ENCODE measurements at regions not wholly inside any gene's neighbourhood (a gene's known extent, or its start where the extent isn't known, plus 50 kb on each side); places are given as distances from the start of the nearest gene placed in this dataset.

- TF ChIP-seq ZNF532 (CRISPR knock-in tag; IDR thresholded peaks at IDR 0.05; ENCODE audit: borderline replicate concordance) (no peak), HMGA2 (CRISPR knock-in tag; IDR thresholded peaks at IDR 0.05) (no peak)
These were observed 230.7 kb upstream of the EPHA3 start (continued) for GRCh38 chr3:88876724-88877123.

DNA sequence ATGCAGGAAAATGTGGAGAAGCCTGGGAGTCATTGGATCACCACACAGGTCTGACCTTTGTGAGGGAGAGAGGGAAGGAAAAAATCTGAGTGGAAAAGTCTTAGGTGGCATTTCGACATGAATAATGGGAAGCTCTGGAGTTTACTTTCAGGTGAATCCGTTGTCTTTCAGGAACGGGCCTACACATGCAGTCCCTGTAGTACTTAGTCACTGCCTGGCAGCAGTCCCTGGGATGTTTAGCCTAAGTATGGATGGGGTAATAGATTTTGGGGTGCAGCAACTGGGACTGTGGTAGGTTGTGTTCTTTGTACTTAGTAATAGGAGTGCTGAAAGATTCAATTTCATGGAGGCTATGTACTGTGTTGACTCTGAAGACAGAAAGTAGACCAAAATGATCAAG is 227.5 kb upstream of the EPHA3 start:
- CTCF ChIA-PET = no interaction called here
- TF ChIP-seq GTF2I (CRISPR knock-in tag; conservative IDR thresholded peaks at IDR 0.05) (no peak), FOXK1 (CRISPR knock-in tag; IDR thresholded peaks at IDR 0.05) (no peak), TEAD1 (CRISPR knock-in tag; IDR thresholded peaks at IDR 0.05) (no peak), NFATC4 (CRISPR knock-in tag; IDR thresholded peaks at IDR 0.05) (no peak), AFF4 (CRISPR knock-in tag; IDR thresholded peaks at IDR 0.05; ENCODE audit: borderline replicate concordance) (no peak), JUN (CRISPR knock-in tag; IDR thresholded peaks at IDR 0.05) (no peak), NFE2L1 (CRISPR knock-in tag; IDR thresholded peaks at IDR 0.05) (no peak), FOXJ3 (CRISPR knock-in tag; IDR thresholded peaks at IDR 0.05; ENCODE audit: borderline replicate concordance) (no peak), HMGA2 (CRISPR knock-in tag; IDR thresholded peaks at IDR 0.05) (no peak), SOX15 (CRISPR knock-in tag; IDR thresholded peaks at IDR 0.05) (no peak)
- TF ChIP-seq, protein P1, sequence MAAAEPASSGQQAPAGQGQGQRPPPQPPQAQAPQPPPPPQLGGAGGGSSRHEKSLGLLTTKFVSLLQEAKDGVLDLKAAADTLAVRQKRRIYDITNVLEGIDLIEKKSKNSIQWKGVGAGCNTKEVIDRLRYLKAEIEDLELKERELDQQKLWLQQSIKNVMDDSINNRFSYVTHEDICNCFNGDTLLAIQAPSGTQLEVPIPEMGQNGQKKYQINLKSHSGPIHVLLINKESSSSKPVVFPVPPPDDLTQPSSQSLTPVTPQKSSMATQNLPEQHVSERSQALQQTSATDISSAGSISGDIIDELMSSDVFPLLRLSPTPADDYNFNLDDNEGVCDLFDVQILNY (CRISPR knock-in tag; IDR thresholded peaks at IDR 0.05) = no peak
- Mint-ChIP-seq H3K36me3 (no peaks in the 10 kb centered on the region), H3K27me3 (ENCODE audit: low read depth) (no peaks in the 10 kb centered on the region), H3K4me1 (no peaks in the 10 kb centered on the region), H3K27ac (no peak overlapping the region), H3K4me3 (no peak overlapping the region), H3K9me3 (peaks cover 3% of the 10 kb centered on the region; the same call in 1 of the 2 replicates)
- DNase-seq (ENCODE audit: low spot score) = no peak
- ATAC-seq = no peak
- POLR2A ChIA-PET = no interaction called here

GRCh38 chr3:88882121-88882520 is 225.3 kb upstream of the EPHA3 start:
- POLR2A ChIA-PET = interaction anchor here (0.5 kb wide), 1 partner anchor 170 kb away, joined by 11 read pairs; no protein-coding TSS in a partner anchor
- CTCF ChIA-PET = no interaction called here
- Mint-ChIP-seq H3K4me3 (no peak overlapping the region), H3K36me3 (no peaks in the 10 kb centered on the region), H3K27ac (no peak overlapping the region), H3K9me3 (peaks cover 7% of the 10 kb centered on the region), H3K4me1 (no peaks in the 10 kb centered on the region), H3K27me3 (ENCODE audit: low read depth) (no peaks in the 10 kb centered on the region)
- no peak for ATAC-seq
- TF ChIP-seq, protein P2, sequence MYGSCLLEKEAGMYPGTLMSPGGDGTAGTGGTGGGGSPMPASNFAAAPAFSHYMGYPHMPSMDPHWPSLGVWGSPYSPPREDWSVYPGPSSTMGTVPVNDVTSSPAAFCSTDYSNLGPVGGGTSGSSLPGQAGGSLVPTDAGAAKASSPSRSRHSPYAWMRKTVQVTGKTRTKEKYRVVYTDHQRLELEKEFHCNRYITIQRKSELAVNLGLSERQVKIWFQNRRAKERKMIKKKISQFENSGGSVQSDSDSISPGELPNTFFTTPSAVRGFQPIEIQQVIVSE (CRISPR knock-in tag; IDR thresholded peaks at IDR 0.05; ENCODE audit: borderline replicate concordance) = no peak
- no peak for TF ChIP-seq ZNF396 (CRISPR knock-in tag; IDR thresholded peaks at IDR 0.05; ENCODE audit: borderline replicate concordance)
- TF ChIP-seq OVOL2 (CRISPR knock-in tag; IDR thresholded peaks at IDR 0.05; ENCODE audit: borderline replicate concordance) = no peak
- TF ChIP-seq RORB (CRISPR knock-in tag; IDR thresholded peaks at IDR 0.05) = no peak
- TF ChIP-seq, protein P1 (CRISPR knock-in tag; IDR thresholded peaks at IDR 0.05) = no peak
- TF ChIP-seq, protein P3, sequence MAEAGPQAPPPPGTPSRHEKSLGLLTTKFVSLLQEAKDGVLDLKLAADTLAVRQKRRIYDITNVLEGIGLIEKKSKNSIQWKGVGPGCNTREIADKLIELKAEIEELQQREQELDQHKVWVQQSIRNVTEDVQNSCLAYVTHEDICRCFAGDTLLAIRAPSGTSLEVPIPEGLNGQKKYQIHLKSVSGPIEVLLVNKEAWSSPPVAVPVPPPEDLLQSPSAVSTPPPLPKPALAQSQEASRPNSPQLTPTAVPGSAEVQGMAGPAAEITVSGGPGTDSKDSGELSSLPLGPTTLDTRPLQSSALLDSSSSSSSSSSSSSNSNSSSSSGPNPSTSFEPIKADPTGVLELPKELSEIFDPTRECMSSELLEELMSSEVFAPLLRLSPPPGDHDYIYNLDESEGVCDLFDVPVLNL (CRISPR knock-in tag; IDR thresholded peaks at IDR 0.05; ENCODE audit: borderline replicate concordance, low read depth) = no peak
- TF ChIP-seq MLX (CRISPR knock-in tag; IDR thresholded peaks at IDR 0.05) = no peak
- no peak for TF ChIP-seq HMGXB4 (CRISPR knock-in tag; IDR thresholded peaks at IDR 0.05)
- TF ChIP-seq MXD4 (CRISPR knock-in tag; IDR thresholded peaks at IDR 0.05; ENCODE audit: borderline replicate concordance) = no peak
- no peak for DNase-seq (ENCODE audit: low spot score)

Data from WTC11 (cell line).